ENCODE measurements at regions not wholly inside any gene's neighbourhood (a gene's known extent, or its start where the extent isn't known, plus 50 kb on each side); places are given as distances from the start of the nearest gene placed in this dataset.

DNA sequence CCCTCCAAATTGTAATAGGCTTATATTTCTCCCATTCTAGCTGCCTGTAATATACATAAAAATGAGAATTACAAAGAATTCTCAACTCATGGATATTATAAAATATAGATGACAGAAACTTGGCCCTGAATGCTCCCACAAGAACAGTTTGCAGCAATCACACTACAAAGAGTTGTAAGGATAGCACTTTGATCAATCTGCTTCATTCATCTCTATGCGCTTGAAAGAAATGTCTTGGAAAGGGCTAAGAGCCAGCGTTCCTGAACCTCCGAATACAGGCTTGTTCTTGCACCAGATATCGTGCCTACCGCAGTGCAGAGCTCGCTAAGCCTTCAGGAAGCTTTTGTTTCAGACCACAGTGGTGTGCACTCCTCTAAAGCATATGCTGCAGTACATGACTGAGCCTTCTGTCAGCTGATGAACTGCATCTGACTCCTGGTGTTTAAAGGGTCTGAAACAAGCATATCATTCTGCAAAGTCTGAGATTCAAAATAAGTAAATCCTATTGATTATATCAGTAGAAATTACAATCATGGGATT is 417.6 kb upstream of the ZFP42 start:
- H3K9me3 ChIP-seq (ENCODE audit: insufficient read depth, low read length) = no peaks in the 10 kb centered on the region; the same call in 1 of the 2 replicates
- H4K20me1 ChIP-seq (ENCODE audit: low read depth, low read length) = no peaks in the 10 kb centered on the region
- no peaks in the 10 kb centered on the region for H3K27me3 ChIP-seq (ENCODE audit: low read length)
- TF ChIP-seq, protein P1, sequence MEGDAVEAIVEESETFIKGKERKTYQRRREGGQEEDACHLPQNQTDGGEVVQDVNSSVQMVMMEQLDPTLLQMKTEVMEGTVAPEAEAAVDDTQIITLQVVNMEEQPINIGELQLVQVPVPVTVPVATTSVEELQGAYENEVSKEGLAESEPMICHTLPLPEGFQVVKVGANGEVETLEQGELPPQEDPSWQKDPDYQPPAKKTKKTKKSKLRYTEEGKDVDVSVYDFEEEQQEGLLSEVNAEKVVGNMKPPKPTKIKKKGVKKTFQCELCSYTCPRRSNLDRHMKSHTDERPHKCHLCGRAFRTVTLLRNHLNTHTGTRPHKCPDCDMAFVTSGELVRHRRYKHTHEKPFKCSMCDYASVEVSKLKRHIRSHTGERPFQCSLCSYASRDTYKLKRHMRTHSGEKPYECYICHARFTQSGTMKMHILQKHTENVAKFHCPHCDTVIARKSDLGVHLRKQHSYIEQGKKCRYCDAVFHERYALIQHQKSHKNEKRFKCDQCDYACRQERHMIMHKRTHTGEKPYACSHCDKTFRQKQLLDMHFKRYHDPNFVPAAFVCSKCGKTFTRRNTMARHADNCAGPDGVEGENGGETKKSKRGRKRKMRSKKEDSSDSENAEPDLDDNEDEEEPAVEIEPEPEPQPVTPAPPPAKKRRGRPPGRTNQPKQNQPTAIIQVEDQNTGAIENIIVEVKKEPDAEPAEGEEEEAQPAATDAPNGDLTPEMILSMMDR (IDR thresholded peaks at IDR 0.05; ENCODE audit: insufficient read depth, low read length, poor library complexity, severe bottlenecking) = no peak
- no peak for TF ChIP-seq EZH2phosphoT487 (conservative IDR thresholded peaks at IDR 0.05; ENCODE audit: low read length)
- H2AFZ ChIP-seq (ENCODE audit: low read depth, low read length, severe bottlenecking) = no peak overlapping the region
- no peak overlapping the region for H3K9ac ChIP-seq (ENCODE audit: low read length)
- no peak overlapping the region for H3K27ac ChIP-seq (ENCODE audit: low read depth, low read length)
- no peaks in the 10 kb centered on the region for H3K9me2 ChIP-seq (replicated peaks; ENCODE audit: insufficient read depth, low read length)
- H3K79me2 ChIP-seq (ENCODE audit: insufficient read depth, low read length) = no peaks in the 10 kb centered on the region
- no peak overlapping the region for H3K4me3 ChIP-seq (ENCODE audit: insufficient read depth, low read length, poor library complexity, severe bottlenecking)
- no peaks in the 10 kb centered on the region for H3F3A ChIP-seq (ENCODE audit: insufficient read depth)
- no peaks in the 10 kb centered on the region for H3K36me3 ChIP-seq (ENCODE audit: low read length)
- no peak overlapping the region for H3K4me2 ChIP-seq (ENCODE audit: low read depth, low read length, poor library complexity, severe bottlenecking)

DNA sequence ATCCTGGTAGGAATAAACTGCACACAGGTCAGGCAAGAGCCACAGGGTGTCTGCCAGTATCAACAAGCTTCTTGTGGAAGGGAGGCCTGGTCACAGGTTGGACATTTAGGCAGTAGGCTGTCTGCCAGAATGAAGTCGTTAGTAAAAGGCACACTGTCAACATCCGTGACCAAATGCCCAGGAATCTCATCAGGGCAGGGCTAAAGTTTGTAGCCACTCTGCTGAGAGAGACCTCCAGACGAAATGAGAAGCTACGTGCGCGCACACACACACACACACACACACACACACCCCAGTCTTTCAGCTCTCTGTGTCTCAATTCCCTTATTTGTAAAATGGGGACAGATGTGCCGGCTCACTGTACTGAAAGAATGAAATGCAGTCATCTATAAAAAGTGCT is 408.7 kb upstream of the ZFP42 start:
- Histone ChIP-seq H3F3A (ENCODE audit: insufficient read depth) (no peaks in the 10 kb centered on the region), H3K9ac (ENCODE audit: low read length) (no peak overlapping the region), H2AFZ (ENCODE audit: low read depth, low read length, severe bottlenecking) (no peak overlapping the region), H3K36me3 (ENCODE audit: low read length) (no peaks in the 10 kb centered on the region), H3K79me2 (ENCODE audit: insufficient read depth, low read length) (no peaks in the 10 kb centered on the region), H3K27me3 (ENCODE audit: low read length) (no peaks in the 10 kb centered on the region), H3K4me3 (ENCODE audit: insufficient read depth, low read length, poor library complexity, severe bottlenecking) (no peak overlapping the region), H3K9me3 (ENCODE audit: insufficient read depth, low read length) (no peaks in the 10 kb centered on the region), H4K20me1 (ENCODE audit: low read depth, low read length) (no peaks in the 10 kb centered on the region), H3K9me2 (replicated peaks; ENCODE audit: insufficient read depth, low read length) (no peaks in the 10 kb centered on the region), H3K4me2 (ENCODE audit: low read depth, low read length, poor library complexity, severe bottlenecking) (no peak overlapping the region), H3K27ac (ENCODE audit: low read depth, low read length) (no peak overlapping the region)
- TF ChIP-seq EZH2phosphoT487 (conservative IDR thresholded peaks at IDR 0.05; ENCODE audit: low read length) = no peak
- TF ChIP-seq, protein P1 (IDR thresholded peaks at IDR 0.05; ENCODE audit: insufficient read depth, low read length, poor library complexity, severe bottlenecking) = no peak

DNA sequence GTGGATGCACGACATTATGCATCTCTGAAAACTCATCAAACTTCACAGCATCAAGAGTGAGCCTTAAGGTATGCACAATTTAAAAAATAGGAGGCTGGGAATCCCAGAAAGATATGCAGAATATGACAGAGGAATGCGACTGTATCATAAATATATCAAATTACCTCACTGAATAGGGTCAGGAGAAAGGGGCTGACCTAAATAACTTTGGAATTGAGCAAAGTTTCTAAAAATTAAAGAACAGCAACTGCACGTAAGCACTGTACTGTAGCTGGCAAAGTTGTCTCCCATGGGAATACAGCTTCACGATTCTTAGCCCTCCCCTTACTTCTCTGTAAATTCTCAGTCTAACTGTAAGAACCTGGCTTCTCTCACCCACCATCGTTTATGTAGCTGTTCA is 397.4 kb upstream of the ZFP42 start:
- no peak overlapping the region for H3K9ac ChIP-seq (ENCODE audit: low read length)
- TF ChIP-seq, protein P1 (IDR thresholded peaks at IDR 0.05; ENCODE audit: insufficient read depth, low read length, poor library complexity, severe bottlenecking) = no peak
- no peaks in the 10 kb centered on the region for H3K36me3 ChIP-seq (ENCODE audit: low read length)
- H3K79me2 ChIP-seq (ENCODE audit: insufficient read depth, low read length) = no peaks in the 10 kb centered on the region
- no peaks in the 10 kb centered on the region for H3F3A ChIP-seq (ENCODE audit: insufficient read depth)
- no peak overlapping the region for H3K27ac ChIP-seq (ENCODE audit: low read depth, low read length)
- no peak overlapping the region for H3K4me2 ChIP-seq (ENCODE audit: low read depth, low read length, poor library complexity, severe bottlenecking)
- no peak overlapping the region for H3K4me3 ChIP-seq (ENCODE audit: insufficient read depth, low read length, poor library complexity, severe bottlenecking)
- no peaks in the 10 kb centered on the region for H3K9me3 ChIP-seq (ENCODE audit: insufficient read depth, low read length)
- no peak overlapping the region for H2AFZ ChIP-seq (ENCODE audit: low read depth, low read length, severe bottlenecking)
- no peaks in the 10 kb centered on the region for H4K20me1 ChIP-seq (ENCODE audit: low read depth, low read length)
- no peaks in the 10 kb centered on the region for H3K9me2 ChIP-seq (replicated peaks; ENCODE audit: insufficient read depth, low read length)
- no peaks in the 10 kb centered on the region for H3K27me3 ChIP-seq (ENCODE audit: low read length)

All from SU-DHL-6 (cell line).